ENCODE measurements at regions not wholly inside any gene's neighbourhood (a gene's known extent, or its start where the extent isn't known, plus 50 kb on each side); places are given as distances from the start of the nearest gene placed in this dataset.

- no peak for TF ChIP-seq CTCF (IDR thresholded peaks at IDR 0.05; ENCODE audit: insufficient read depth, low read length)
- TF ChIP-seq GABPA (IDR thresholded peaks at IDR 0.05; ENCODE audit: low read depth) = no peak
- no peak for TF ChIP-seq SPI1 (IDR thresholded peaks at IDR 0.05; ENCODE audit: borderline replicate concordance, low read depth)
- TF ChIP-seq POLR2AphosphoS5 (IDR thresholded peaks at IDR 0.05; ENCODE audit: low read depth) = no peak
- TF ChIP-seq REST (IDR thresholded peaks at IDR 0.05; ENCODE audit: insufficient replicate concordance, low read depth) = no peak
- H3K4me3 ChIP-seq (replicated peaks; ENCODE audit: insufficient read depth, low read length) = no peak overlapping the region
- DNase-seq (ENCODE audit: low read depth in 1 of 2, low spot score in 1 of 2) = no peak
- H3K27me3 ChIP-seq (ENCODE audit: insufficient read depth, poor library complexity, severe bottlenecking) = no peaks in the 10 kb centered on the region
- no peak overlapping the region for H3K27ac ChIP-seq (replicated peaks)
These were observed 564.0 kb upstream of the MEF2C start for GRCh38 chr5:89447027-89447426.

- H3K27me3 ChIP-seq (ENCODE audit: insufficient read depth, poor library complexity, severe bottlenecking) = no peaks in the 10 kb centered on the region
- no peak for TF ChIP-seq SPI1 (IDR thresholded peaks at IDR 0.05; ENCODE audit: borderline replicate concordance, low read depth)
- TF ChIP-seq CTCF (IDR thresholded peaks at IDR 0.05; ENCODE audit: insufficient read depth, low read length) = no peak
- no peak for TF ChIP-seq GABPA (IDR thresholded peaks at IDR 0.05; ENCODE audit: low read depth)
- no peak for TF ChIP-seq REST (IDR thresholded peaks at IDR 0.05; ENCODE audit: insufficient replicate concordance, low read depth)
- no peak for TF ChIP-seq POLR2AphosphoS5 (IDR thresholded peaks at IDR 0.05; ENCODE audit: low read depth)
- H3K4me3 ChIP-seq (replicated peaks; ENCODE audit: insufficient read depth, low read length) = no peak overlapping the region
- no peak for DNase-seq (ENCODE audit: low read depth in 1 of 2, low spot score in 1 of 2)
- H3K27ac ChIP-seq (replicated peaks) = no peak overlapping the region
These were observed 562.2 kb upstream of the MEF2C start for GRCh38 chr5:89445106-89445745.

- Histone ChIP-seq H3K27ac (replicated peaks) (no peak overlapping the region), H3K27me3 (ENCODE audit: insufficient read depth, poor library complexity, severe bottlenecking) (no peaks in the 10 kb centered on the region), H3K4me3 (replicated peaks; ENCODE audit: insufficient read depth, low read length) (no peak overlapping the region)
- DNase-seq (ENCODE audit: low read depth in 1 of 2, low spot score in 1 of 2) = peak; percentile 1 to 4
- TF ChIP-seq SPI1 (IDR thresholded peaks at IDR 0.05; ENCODE audit: borderline replicate concordance, low read depth) (no peak), POLR2AphosphoS5 (IDR thresholded peaks at IDR 0.05; ENCODE audit: low read depth) (no peak), GABPA (IDR thresholded peaks at IDR 0.05; ENCODE audit: low read depth) (no peak), REST (IDR thresholded peaks at IDR 0.05; ENCODE audit: insufficient replicate concordance, low read depth) (no peak), CTCF (IDR thresholded peaks at IDR 0.05; ENCODE audit: insufficient read depth, low read length) (no peak)
These were observed 561.1 kb upstream of the MEF2C start for GRCh38 chr5:89444088-89444487.
